GM10248 (cell line): ENCODE measurements at regions not wholly inside any gene's neighbourhood (a gene's known extent, or its start where the extent isn't known, plus 50 kb on each side); places are given as distances from the start of the nearest gene placed in this dataset.

Experiments used
- CTCF ChIA-PET: fragments of 300-600 bp; sonication (Branson Sonifier 250); formaldehyde crosslinking; extraction: SDS; loops from one replicate; lab custom pipeline; 2021; ENCODE audit warnings: antibody characterized with exemption; lab: Yijun Ruan, JAX
- POLR2A ChIA-PET: fragments of 350-650 bp; sonication (Branson Sonifier 250); formaldehyde crosslinking; extraction: SDS; loops from one replicate; lab custom pipeline; 2020; ENCODE audit warnings: antibody characterized with exemption; lab: Yijun Ruan, JAX
- DNase-seq: peaks from one replicate; pipeline ENCODE4 v3.0.0; 2012; ENCODE audit errors: extremely low spot score
- CTCF ChIP-seq: IDR thresholded peaks from 2 replicates; pipeline ENCODE4 v1.5.1; 2012; ENCODE audit warnings: mild to moderate bottlenecking, low read depth; ENCODE audit errors: extremely low read depth, missing control alignments, control extremely low read depth

GRCh38 chr14:62029569-62029924, 267.3 kb downstream of the SNAPC1 start:
- no peak for TF ChIP-seq CTCF
- POLR2A ChIA-PET: no interaction called here
- CTCF ChIA-PET: interaction anchor here (0.7 kb wide), 1 partner anchor 774 kb away, joined by 3 read pairs; no protein-coding TSS in a partner anchor
- DNase-seq: peak; percentile 11

GRCh38 chr14:62030387-62030786, 268.2 kb downstream of the SNAPC1 start:
- POLR2A ChIA-PET: no interaction called here
- no peak for TF ChIP-seq CTCF
- DNase-seq: no peak
- CTCF ChIA-PET: no interaction called here

GRCh38 chr14:62031504-62031903, 269.3 kb downstream of the SNAPC1 start:
- ChIA-PET POLR2A (no interaction called here), CTCF (interaction anchor here (0.7 to 2.5 kb wide), 4 partner anchors 10 to 137 kb away, joined by 3 to 9 read pairs (median 3); no protein-coding TSS in a partner anchor)
- no peak for DNase-seq
- TF ChIP-seq CTCF: no peak

GRCh38 chr14:62053188-62053587, 291.0 kb downstream of the SNAPC1 start:
- ChIA-PET POLR2A (no interaction called here), CTCF (interaction anchor here (1.0 to 1.6 kb wide), 3 partner anchors 10 to 158 kb away, joined by 3 read pairs; no protein-coding TSS in a partner anchor)

GRCh38 chr14:62056789-62057188, 294.6 kb downstream of the SNAPC1 start:
- no peak for DNase-seq
- POLR2A ChIA-PET: no interaction called here
- no peak for TF ChIP-seq CTCF
- CTCF ChIA-PET: no interaction called here

More at GRCh38 chr14:62053188-62053587, 291.0 kb downstream of the SNAPC1 start:
- TF ChIP-seq CTCF: no peak
- DNase-seq: peak; percentile 18

GRCh38 chr14:62062645-62063044, 300.4 kb downstream of the SNAPC1 start:
- TF ChIP-seq CTCF: no peak
- POLR2A ChIA-PET: no interaction called here

More at GRCh38 chr14:62062645-62063044, 300.4 kb downstream of the SNAPC1 start:
- DNase-seq: no peak
- CTCF ChIA-PET: interaction anchor here (0.8 to 1.4 kb wide), 3 partner anchors 9 to 52 kb away, joined by 3 to 4 read pairs (median 3); no protein-coding TSS in a partner anchor
